ENCODE measurements at regions not wholly inside any gene's neighbourhood (a gene's known extent, or its start where the extent isn't known, plus 50 kb on each side); places are given as distances from the start of the nearest gene placed in this dataset.

- Histone ChIP-seq H3K4me1 (ENCODE audit: control insufficient read depth in 1 of 2, insufficient read depth in 2 of 2, low read depth in 1 of 2, low read length in 1 of 2) (no peaks in the 10 kb centered on the region), H3K9me2 (no peaks in the 10 kb centered on the region), H3K27me3 (ENCODE audit: insufficient read depth) (no peaks in the 10 kb centered on the region), H3K4me2 (no peak overlapping the region), H2AFZ (ENCODE audit: low read depth) (no peak overlapping the region), H3K27ac (ENCODE audit: low read depth in 2 of 2, low read length in 1 of 2) (no peak overlapping the region), H3K36me3 (replicated peaks in 1 of 2; ENCODE audit: control insufficient read depth in 1 of 2, insufficient read depth in 2 of 2, low read length in 1 of 2) (no peaks in the 10 kb centered on the region), H3K79me2 (ENCODE audit: insufficient read depth) (no peaks in the 10 kb centered on the region), H3K9me3 (peaks cover 7% of the 10 kb centered on the region), H3F3A (replicated peaks; ENCODE audit: insufficient read depth) (no peaks in the 10 kb centered on the region), H4K20me1 (ENCODE audit: insufficient read depth) (no peaks in the 10 kb centered on the region), H3K9ac (no peak overlapping the region), H3K4me3 (ENCODE audit: low read depth in 2 of 2, low read length in 1 of 2) (no peak overlapping the region)
- ChIA-PET CTCF (no interaction called here), POLR2A (no interaction called here)
- DNase-seq, result no peak
- TF ChIP-seq ELF1 (IDR thresholded peaks at IDR 0.05) (no peak), RXRA (IDR thresholded peaks at IDR 0.05; ENCODE audit: borderline replicate concordance, low read depth) (no peak), RFX5 (IDR thresholded peaks at IDR 0.05; ENCODE audit: low read length) (no peak), JUND (IDR thresholded peaks at IDR 0.05) (no peak), SMC3 (IDR thresholded peaks at IDR 0.05; ENCODE audit: low read depth, low read length) (no peak), EZH2phosphoT487 (IDR thresholded peaks at IDR 0.05; ENCODE audit: borderline replicate concordance, low read depth) (no peak), FOSL2 (IDR thresholded peaks at IDR 0.05; ENCODE audit: borderline replicate concordance, low read depth) (no peak), FOXM1 (IDR thresholded peaks at IDR 0.05; ENCODE audit: low read depth) (no peak), RAD21 (IDR thresholded peaks at IDR 0.05; ENCODE audit: low read length) (no peak), IRF3 (IDR thresholded peaks at IDR 0.05; ENCODE audit: low read depth, low read length) (no peak)
- TF ChIP-seq, protein P1, sequence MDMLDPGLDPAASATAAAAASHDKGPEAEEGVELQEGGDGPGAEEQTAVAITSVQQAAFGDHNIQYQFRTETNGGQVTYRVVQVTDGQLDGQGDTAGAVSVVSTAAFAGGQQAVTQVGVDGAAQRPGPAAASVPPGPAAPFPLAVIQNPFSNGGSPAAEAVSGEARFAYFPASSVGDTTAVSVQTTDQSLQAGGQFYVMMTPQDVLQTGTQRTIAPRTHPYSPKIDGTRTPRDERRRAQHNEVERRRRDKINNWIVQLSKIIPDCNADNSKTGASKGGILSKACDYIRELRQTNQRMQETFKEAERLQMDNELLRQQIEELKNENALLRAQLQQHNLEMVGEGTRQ (IDR thresholded peaks at IDR 0.05; ENCODE audit: borderline replicate concordance, low read depth, low read length), result no peak
- TF ChIP-seq, protein P2, sequence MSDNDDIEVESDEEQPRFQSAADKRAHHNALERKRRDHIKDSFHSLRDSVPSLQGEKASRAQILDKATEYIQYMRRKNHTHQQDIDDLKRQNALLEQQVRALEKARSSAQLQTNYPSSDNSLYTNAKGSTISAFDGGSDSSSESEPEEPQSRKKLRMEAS (IDR thresholded peaks at IDR 0.05; ENCODE audit: low read depth), result no peak
- 46% methylated on average over 2 of the region's 2 CpGs for WGBS (ENCODE audit: low lambda C conversion rate)
Observed at GRCh38 chr10:62529396-62529795, 155.2 kb downstream of the ZNF365 start.

DNA sequence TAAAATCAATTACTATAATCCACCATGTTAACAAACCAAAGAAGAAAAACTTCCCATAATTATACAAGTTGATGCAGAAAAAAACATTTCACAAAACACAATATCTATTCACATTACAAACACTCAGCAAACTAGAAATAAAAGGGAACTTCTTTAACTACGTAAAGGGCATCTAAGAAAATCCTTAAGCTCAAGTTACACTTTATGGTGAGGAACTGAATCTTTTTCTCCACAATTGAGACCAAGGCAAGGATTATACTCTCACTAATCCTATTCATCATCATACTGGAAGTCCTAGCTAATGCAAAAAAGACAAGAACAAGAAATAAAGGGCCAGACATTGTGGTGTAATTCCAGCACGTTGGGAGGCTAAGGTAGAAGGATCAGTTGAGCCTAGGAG lies 159.9 kb downstream of the ZNF365 start:
- 52% methylated on average over 2 of the region's 2 CpGs for WGBS (ENCODE audit: low lambda C conversion rate)
- no peak for TF ChIP-seq FOXM1 (IDR thresholded peaks at IDR 0.05; ENCODE audit: low read depth)
- no peak for TF ChIP-seq GABPA (IDR thresholded peaks at IDR 0.05; ENCODE audit: low read depth)
- no peak for TF ChIP-seq ELF1 (IDR thresholded peaks at IDR 0.05)
- no peak for TF ChIP-seq EZH2phosphoT487 (IDR thresholded peaks at IDR 0.05; ENCODE audit: borderline replicate concordance, low read depth)
- TF ChIP-seq FOSL2 (IDR thresholded peaks at IDR 0.05; ENCODE audit: borderline replicate concordance, low read depth), result no peak
- TF ChIP-seq FOXJ3 (CRISPR knock-in tag; IDR thresholded peaks at IDR 0.05), result no peak
- no peak for TF ChIP-seq CHD2 (IDR thresholded peaks at IDR 0.05; ENCODE audit: low read length, partially characterized antibody)
- TF ChIP-seq TCF12 (IDR thresholded peaks at IDR 0.05), result no peak
- TF ChIP-seq IRF3 (IDR thresholded peaks at IDR 0.05; ENCODE audit: low read depth, low read length), result no peak
- TF ChIP-seq, protein P3, sequence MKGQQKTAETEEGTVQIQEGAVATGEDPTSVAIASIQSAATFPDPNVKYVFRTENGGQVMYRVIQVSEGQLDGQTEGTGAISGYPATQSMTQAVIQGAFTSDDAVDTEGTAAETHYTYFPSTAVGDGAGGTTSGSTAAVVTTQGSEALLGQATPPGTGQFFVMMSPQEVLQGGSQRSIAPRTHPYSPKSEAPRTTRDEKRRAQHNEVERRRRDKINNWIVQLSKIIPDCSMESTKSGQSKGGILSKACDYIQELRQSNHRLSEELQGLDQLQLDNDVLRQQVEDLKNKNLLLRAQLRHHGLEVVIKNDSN (IDR thresholded peaks at IDR 0.05; ENCODE audit: borderline replicate concordance, low read depth), result no peak
- TF ChIP-seq RXRA (IDR thresholded peaks at IDR 0.05; ENCODE audit: borderline replicate concordance, low read depth), result no peak
- TF ChIP-seq EP300 (IDR thresholded peaks at IDR 0.05; ENCODE audit: borderline replicate concordance in 1 of 2, low read depth in 1 of 2, low read length in 1 of 2), result no peak
- TF ChIP-seq, protein P4, sequence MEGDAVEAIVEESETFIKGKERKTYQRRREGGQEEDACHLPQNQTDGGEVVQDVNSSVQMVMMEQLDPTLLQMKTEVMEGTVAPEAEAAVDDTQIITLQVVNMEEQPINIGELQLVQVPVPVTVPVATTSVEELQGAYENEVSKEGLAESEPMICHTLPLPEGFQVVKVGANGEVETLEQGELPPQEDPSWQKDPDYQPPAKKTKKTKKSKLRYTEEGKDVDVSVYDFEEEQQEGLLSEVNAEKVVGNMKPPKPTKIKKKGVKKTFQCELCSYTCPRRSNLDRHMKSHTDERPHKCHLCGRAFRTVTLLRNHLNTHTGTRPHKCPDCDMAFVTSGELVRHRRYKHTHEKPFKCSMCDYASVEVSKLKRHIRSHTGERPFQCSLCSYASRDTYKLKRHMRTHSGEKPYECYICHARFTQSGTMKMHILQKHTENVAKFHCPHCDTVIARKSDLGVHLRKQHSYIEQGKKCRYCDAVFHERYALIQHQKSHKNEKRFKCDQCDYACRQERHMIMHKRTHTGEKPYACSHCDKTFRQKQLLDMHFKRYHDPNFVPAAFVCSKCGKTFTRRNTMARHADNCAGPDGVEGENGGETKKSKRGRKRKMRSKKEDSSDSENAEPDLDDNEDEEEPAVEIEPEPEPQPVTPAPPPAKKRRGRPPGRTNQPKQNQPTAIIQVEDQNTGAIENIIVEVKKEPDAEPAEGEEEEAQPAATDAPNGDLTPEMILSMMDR (IDR thresholded peaks at IDR 0.05), result no peak

More for the DNA sequence above, 159.9 kb downstream of the ZNF365 start:
- no peak overlapping the region for H3K4me2 ChIP-seq
- no peaks in the 10 kb centered on the region for H3K27me3 ChIP-seq (ENCODE audit: insufficient read depth)
- H3K27ac ChIP-seq (ENCODE audit: low read depth in 2 of 2, low read length in 1 of 2), result no peak overlapping the region
- no peaks in the 10 kb centered on the region for H3K36me3 ChIP-seq (replicated peaks in 1 of 2; ENCODE audit: control insufficient read depth in 1 of 2, insufficient read depth in 2 of 2, low read length in 1 of 2)
- peaks cover 7% of the 10 kb centered on the region for H3K9me3 ChIP-seq
- no peaks in the 10 kb centered on the region for H3K79me2 ChIP-seq (ENCODE audit: insufficient read depth)
- H2AFZ ChIP-seq (ENCODE audit: low read depth), result no peak overlapping the region
- H3F3A ChIP-seq (replicated peaks; ENCODE audit: insufficient read depth), result no peaks in the 10 kb centered on the region
- no peak for DNase-seq
- H4K20me1 ChIP-seq (ENCODE audit: insufficient read depth), result no peaks in the 10 kb centered on the region
- POLR2A ChIA-PET, result no interaction called here
- H3K9ac ChIP-seq, result no peak overlapping the region
- H3K4me3 ChIP-seq (ENCODE audit: low read depth in 2 of 2, low read length in 1 of 2), result no peak overlapping the region
- CTCF ChIA-PET, result interaction anchor here (0.6 kb wide), 2 partner anchors 75 to 625 kb away, joined by 3 read pairs; no protein-coding TSS in a partner anchor
- H3K4me1 ChIP-seq (ENCODE audit: control insufficient read depth in 1 of 2, insufficient read depth in 2 of 2, low read depth in 1 of 2, low read length in 1 of 2), result no peaks in the 10 kb centered on the region
- H3K9me2 ChIP-seq, result no peaks in the 10 kb centered on the region

Measured in SK-N-SH (cell line).